Osteoblast (primary cell): ENCODE measurements at regions not wholly inside any gene's neighbourhood (a gene's known extent, or its start where the extent isn't known, plus 50 kb on each side); places are given as distances from the start of the nearest gene placed in this dataset.

Source experiments
- DNase-seq: peaks from one replicate; pipeline ENCODE4 v3.0.0; 2011; ENCODE audit warnings: low spot score, mixed read lengths; ENCODE audit not compliant: insufficient read length; ENCODE audit errors: missing footprints
- H2AFZ ChIP-seq: 2 replicates; pipeline ENCODE4 v1.6.0; 2011; ENCODE audit warnings: mild to moderate bottlenecking, low read length
- H3K27ac ChIP-seq: 2 replicates; pipeline ENCODE4 v1.5.1; 2011; ENCODE audit warnings: mild to moderate bottlenecking, low read depth, low read length, moderate library complexity
- H3K27me3 ChIP-seq: 2 replicates; pipeline ENCODE4 v1.6.0; 2012; ENCODE audit warnings: mild to moderate bottlenecking, control low read depth, inconsistent platforms, low read length, moderate library complexity; ENCODE audit not compliant: insufficient read depth
- H3K36me3 ChIP-seq: 2 replicates; pipeline ENCODE4 v1.5.1; 2011; ENCODE audit warnings: mild to moderate bottlenecking, low read length, control low read depth, moderate library complexity; ENCODE audit not compliant: insufficient read depth
- H3K4me1 ChIP-seq: 2 replicates; pipeline ENCODE4 v1.5.1; 2011; ENCODE audit warnings: mild to moderate bottlenecking, low read length, control low read depth, moderate library complexity; ENCODE audit not compliant: insufficient read depth
- H3K4me2 ChIP-seq: 2 replicates; pipeline ENCODE4 v1.6.0; 2011; ENCODE audit warnings: mild to moderate bottlenecking, low read length; ENCODE audit not compliant: insufficient read depth
- H3K4me3 ChIP-seq: fragments of 200-600 bp; sonication (generic); 3 replicates; pipeline ENCODE4 v1.5.1; 2012; ENCODE audit warnings: mild to moderate bottlenecking, low read length, inconsistent platforms; ENCODE audit not compliant: insufficient read depth
- H3K79me2 ChIP-seq: 2 replicates; pipeline ENCODE4 v1.6.0; 2012; ENCODE audit warnings: mild to moderate bottlenecking, low read length, control low read depth, inconsistent platforms; ENCODE audit not compliant: insufficient read depth
- H3K9me3 ChIP-seq: 2 replicates; pipeline ENCODE4 v1.5.1; 2011; ENCODE audit warnings: low read depth, low read length, control low read depth
- H4K20me1 ChIP-seq: 2 replicates; pipeline ENCODE4 v1.6.0; 2012; ENCODE audit warnings: mild to moderate bottlenecking, low read length, control low read depth; ENCODE audit not compliant: insufficient read depth
- TF ChIP-seq, protein P1 (sequence below): IDR thresholded peaks from 2 replicates; pipeline ENCODE4 v1.5.1; 2011; ENCODE audit warnings: mild to moderate bottlenecking, low read depth, low read length, moderate library complexity; ENCODE audit errors: extremely low read depth

DNA sequence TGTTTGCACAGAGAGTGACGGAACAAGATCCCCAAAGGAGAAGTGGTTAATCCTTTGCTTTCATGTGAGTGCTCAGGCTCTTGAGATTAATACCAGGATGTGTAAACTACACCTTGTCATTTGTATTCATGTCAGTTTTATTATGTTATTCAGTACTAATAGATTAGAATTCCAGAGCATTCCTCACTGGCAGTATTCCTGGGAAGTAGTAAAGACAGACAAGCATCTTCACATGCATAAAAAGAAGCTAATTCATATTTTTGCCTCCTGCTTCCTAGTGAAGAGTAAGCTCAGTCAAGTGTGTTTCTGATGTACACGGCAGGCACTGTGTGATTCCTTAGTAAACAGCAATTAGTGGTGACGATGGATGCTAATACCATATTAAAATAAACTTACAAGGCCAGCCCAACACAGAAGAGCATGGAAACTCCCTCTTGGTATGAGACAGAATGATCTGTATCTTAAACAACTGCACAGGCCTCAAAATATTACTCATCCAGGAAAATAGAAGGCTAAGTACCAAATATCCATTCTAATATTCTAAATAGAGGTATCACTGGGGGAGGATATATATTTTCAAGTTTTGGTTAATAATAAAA lies 336.8 kb upstream of the MCTP2 start:
- no peaks in the 10 kb centered on the region for H3K4me1 ChIP-seq
- no peaks in the 10 kb centered on the region for H3K27me3 ChIP-seq
- no peak overlapping the region for H3K27ac ChIP-seq
- TF ChIP-seq, protein P1, sequence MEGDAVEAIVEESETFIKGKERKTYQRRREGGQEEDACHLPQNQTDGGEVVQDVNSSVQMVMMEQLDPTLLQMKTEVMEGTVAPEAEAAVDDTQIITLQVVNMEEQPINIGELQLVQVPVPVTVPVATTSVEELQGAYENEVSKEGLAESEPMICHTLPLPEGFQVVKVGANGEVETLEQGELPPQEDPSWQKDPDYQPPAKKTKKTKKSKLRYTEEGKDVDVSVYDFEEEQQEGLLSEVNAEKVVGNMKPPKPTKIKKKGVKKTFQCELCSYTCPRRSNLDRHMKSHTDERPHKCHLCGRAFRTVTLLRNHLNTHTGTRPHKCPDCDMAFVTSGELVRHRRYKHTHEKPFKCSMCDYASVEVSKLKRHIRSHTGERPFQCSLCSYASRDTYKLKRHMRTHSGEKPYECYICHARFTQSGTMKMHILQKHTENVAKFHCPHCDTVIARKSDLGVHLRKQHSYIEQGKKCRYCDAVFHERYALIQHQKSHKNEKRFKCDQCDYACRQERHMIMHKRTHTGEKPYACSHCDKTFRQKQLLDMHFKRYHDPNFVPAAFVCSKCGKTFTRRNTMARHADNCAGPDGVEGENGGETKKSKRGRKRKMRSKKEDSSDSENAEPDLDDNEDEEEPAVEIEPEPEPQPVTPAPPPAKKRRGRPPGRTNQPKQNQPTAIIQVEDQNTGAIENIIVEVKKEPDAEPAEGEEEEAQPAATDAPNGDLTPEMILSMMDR, result no peak
- no peaks in the 10 kb centered on the region for H3K36me3 ChIP-seq
- no peak overlapping the region for H3K4me2 ChIP-seq
- H3K9me3 ChIP-seq, result no peaks in the 10 kb centered on the region
- no peak overlapping the region for H3K4me3 ChIP-seq
- no peaks in the 10 kb centered on the region for H3K79me2 ChIP-seq
- DNase-seq, result no peak
- no peaks in the 10 kb centered on the region for H4K20me1 ChIP-seq
- H2AFZ ChIP-seq, result no peak overlapping the region

DNA sequence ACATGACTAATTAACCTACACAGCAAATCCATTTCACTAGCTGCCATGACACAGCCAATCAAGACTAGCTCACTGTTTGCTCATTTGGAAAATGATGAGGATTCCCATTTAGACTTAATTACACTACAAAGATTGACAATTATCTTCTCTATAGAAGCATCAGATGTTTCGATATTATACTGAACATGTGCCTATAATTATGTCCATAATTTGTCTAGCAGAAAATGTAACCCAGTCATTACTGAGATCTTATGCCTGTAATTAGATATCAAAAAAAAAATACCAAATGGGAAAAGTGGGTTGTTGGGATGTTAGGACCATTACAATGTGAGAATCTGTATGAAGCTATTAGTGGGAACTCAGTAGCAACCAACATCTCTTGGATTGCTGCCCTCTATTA lies 344.2 kb upstream of the MCTP2 start:
- Histone ChIP-seq H4K20me1 (no peaks in the 10 kb centered on the region), H3K4me2 (no peak overlapping the region), H2AFZ (no peak overlapping the region), H3K27ac (no peak overlapping the region), H3K79me2 (no peaks in the 10 kb centered on the region), H3K36me3 (no peaks in the 10 kb centered on the region), H3K4me1 (no peaks in the 10 kb centered on the region), H3K27me3 (no peaks in the 10 kb centered on the region), H3K4me3 (no peak overlapping the region), H3K9me3 (no peaks in the 10 kb centered on the region)
- TF ChIP-seq, protein P1, result no peak
- DNase-seq, result no peak

DNA sequence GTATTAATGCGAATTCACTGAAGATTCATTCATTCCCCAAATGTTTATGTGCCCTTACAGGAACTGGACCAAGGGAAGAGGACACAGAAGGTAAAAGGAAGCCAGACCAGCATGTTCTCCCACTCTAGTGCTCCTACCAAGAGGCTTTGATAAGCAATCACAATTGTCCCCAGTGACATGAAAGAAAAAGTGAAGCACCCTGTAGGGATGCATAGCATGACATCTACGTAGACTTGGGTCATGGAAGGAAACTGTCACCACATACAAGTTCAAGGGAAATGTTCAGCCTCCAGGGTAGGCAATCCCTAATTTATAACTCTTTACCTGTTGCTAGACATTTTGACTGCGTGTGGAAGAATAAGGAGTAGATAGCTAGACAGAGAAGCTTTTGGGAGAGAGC lies 348.6 kb upstream of the MCTP2 start:
- TF ChIP-seq, protein P1, result no peak
- Histone ChIP-seq H3K27me3 (no peaks in the 10 kb centered on the region), H3K4me1 (no peaks in the 10 kb centered on the region), H2AFZ (no peak overlapping the region), H3K27ac (no peak overlapping the region), H3K9me3 (no peaks in the 10 kb centered on the region), H3K36me3 (no peaks in the 10 kb centered on the region), H3K79me2 (no peaks in the 10 kb centered on the region), H3K4me3 (no peak overlapping the region), H4K20me1 (no peaks in the 10 kb centered on the region), H3K4me2 (no peak overlapping the region)
- DNase-seq, result no peak

DNA sequence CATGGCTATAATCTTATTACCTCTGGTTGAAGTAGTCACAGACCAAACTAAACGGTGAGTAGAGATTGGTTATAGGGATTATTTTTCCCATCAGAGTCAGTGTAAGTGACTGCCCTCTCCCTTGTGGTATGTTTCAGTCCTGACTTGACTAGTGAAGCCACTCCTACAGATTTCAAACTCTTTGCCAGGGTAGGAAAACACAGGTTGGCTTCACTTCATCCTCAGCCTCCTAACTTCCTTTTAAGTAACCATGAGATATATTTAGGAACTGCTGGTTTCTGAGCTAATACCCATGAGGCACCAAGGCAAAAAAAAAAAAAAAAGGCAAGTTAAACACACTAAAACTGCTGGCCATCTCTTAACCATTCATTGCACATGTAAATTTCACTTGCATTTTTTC lies 349.2 kb upstream of the MCTP2 start:
- Histone ChIP-seq H3K4me1 (no peaks in the 10 kb centered on the region), H3K4me3 (no peak overlapping the region), H3K79me2 (no peaks in the 10 kb centered on the region), H3K27me3 (no peaks in the 10 kb centered on the region), H3K9me3 (no peaks in the 10 kb centered on the region), H3K27ac (no peak overlapping the region), H2AFZ (no peak overlapping the region), H4K20me1 (no peaks in the 10 kb centered on the region), H3K36me3 (no peaks in the 10 kb centered on the region), H3K4me2 (no peak overlapping the region)
- TF ChIP-seq, protein P1, result no peak
- no peak for DNase-seq
